Activated CD4-positive, alpha-beta T cell treated with anti-CD3 and anti-CD28 coated beads, Interleukin-2, Interleukin-4, amounts not matched to agents 100 ng/mL and 50 ng/mL, durations not matched to agents 16 hours and 8 hours (primary cell): ENCODE measurements at regions not wholly inside any gene's neighbourhood (a gene's known extent, or its start where the extent isn't known, plus 50 kb on each side); places are given as distances from the start of the nearest gene placed in this dataset.
"Not testable (repeated sequence)": the region's sequence is repeated elsewhere in the genome, so short reads cannot be mapped to it uniquely, and the experiment has no call there.

Experiments
- DNase-seq: peaks from one replicate; pipeline ENCODE4 v3.0.0-alpha.2; 2020; ENCODE audit warnings: low spot score

DNA sequence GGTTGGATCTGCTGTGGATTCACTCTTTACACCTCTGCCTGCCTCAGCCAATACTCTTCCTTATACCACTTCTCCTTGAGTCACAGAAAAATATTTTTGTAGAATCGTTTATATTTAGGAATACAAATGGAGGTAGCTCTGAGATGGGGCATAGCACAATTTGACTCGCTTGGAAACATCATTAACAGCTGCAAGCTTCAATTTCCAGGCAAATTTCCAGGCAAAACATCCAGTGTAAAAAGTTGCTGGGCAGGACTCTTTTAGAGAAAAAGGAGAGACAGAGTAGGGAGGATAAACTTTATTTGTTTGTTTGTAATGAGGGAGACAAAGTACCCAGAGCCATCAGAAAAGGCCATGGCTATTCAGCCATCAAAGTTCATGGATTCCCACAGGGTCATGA is 74.4 kb upstream of the SOX11 start:
- DNase-seq: no peak

DNA sequence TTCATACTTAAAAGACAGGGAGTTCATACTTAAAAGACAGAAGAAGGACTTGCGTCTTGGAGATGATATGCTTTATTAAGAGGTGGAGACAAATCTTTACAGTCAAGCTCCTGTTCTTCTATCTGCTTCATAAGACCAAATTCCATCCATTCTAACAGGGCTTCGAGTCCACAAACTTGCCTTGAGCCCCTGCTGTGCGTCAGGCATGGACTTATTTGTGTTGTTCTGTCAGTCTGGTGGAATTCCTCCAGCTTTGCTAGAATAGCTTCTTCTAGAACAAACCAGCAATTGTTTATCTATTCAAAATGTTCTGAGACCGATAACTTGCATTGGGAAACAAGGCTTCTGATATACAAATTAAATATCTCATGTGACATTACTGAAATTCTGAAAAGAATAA is 73.9 kb upstream of the SOX11 start:
- no peak for DNase-seq

- DNase-seq: not testable (repeated sequence)
These were observed 66.6 kb upstream of the SOX11 start for GRCh38 chr2:5625556-5626065.

GRCh38 chr2:5628484-5628883 is 63.7 kb upstream of the SOX11 start:
- DNase-seq: not testable (repeated sequence)

DNA sequence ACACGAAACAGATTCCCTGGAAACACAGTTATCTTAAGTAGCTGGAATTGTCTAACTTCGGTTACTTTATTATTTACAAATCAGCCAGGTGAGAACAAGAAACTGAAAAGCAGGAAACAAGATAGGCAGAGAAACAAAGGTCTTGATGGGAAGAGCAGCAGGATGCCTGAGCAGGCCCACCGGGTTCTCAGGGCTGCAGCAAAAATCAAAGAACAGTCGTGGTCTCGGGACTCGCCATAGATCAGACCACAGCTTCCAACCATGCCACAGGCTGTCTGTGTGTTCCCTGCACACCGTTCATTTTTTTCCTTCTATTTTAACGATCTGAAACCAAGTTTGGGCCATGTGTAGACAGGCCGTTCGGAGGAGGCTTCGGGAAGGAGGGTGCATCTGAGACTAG is 62.7 kb upstream of the SOX11 start:
- DNase-seq: not testable (repeated sequence)

GRCh38 chr2:5637051-5637450 is 55.1 kb upstream of the SOX11 start:
- not testable (repeated sequence) for DNase-seq
